Endothelial cell of umbilical vein (primary cell): ENCODE measurements at regions not wholly inside any gene's neighbourhood (a gene's known extent, or its start where the extent isn't known, plus 50 kb on each side); places are given as distances from the start of the nearest gene placed in this dataset.

Experiments
- BruUV-seq: library from RNA; stranded (reverse); fragments of 400-500 nt; replicated peaks from 2 replicates; lab custom pipeline; 2021; lab: Mats Ljungman, UMichigan
- CTCF ChIA-PET: fragments of 300-600, 350-600 bp; sonication (Branson Sonifier 250); formaldehyde crosslinking; loops from one replicate; lab custom pipeline; 2021; ENCODE audit warnings: antibody characterized with exemption, inconsistent platforms; lab: Charles Lee
- POLR2A ChIA-PET: fragments of 300-600, 350-600 bp; sonication (Branson Sonifier 250); formaldehyde crosslinking; loops from one replicate; lab custom pipeline; 2021; ENCODE audit warnings: antibody characterized with exemption, inconsistent platforms; lab: Charles Lee
- DNase-seq: peaks from one replicate; pipeline ENCODE4 v3.0.0-alpha.2; 2011; ENCODE audit warnings: low read depth, low spot score
- FAIRE-seq: peaks from 2 replicates; lab custom pipeline; 2011; peaks lifted over from hg19 to GRCh38; lab: Jason Lieb, UNC
- H2AFZ ChIP-seq: 2 replicates; pipeline ENCODE4 v1.6.0; 2012; ENCODE audit warnings: low read depth, low read length, control low read depth, inconsistent platforms
- H3K27ac ChIP-seq: 2 replicates; pipeline ENCODE4 v1.5.1; 2011; ENCODE audit warnings: low read depth, mild to moderate bottlenecking, control low read depth, low read length, moderate library complexity; ENCODE audit not compliant: insufficient read depth
- H3K27me3 ChIP-seq, 2 experiments: 2 replicates each; pipeline versions ENCODE4 v1.6.0 to v1.6.1; 2011; ENCODE audit warnings: low read length in 2 of 2, mixed read lengths in 1 of 2; ENCODE audit not compliant: control insufficient read depth in 2 of 2, insufficient read depth in 2 of 2
- H3K36me3 ChIP-seq, 2 experiments: 2 replicates in 1 of 2; 3 replicates in 1 of 2; pipeline ENCODE4 v1.5.1; 2011; ENCODE audit warnings: low read length in 2 of 2, mild to moderate bottlenecking in 1 of 2, moderate library complexity in 1 of 2; ENCODE audit not compliant: control insufficient read depth in 2 of 2, insufficient read depth in 2 of 2; ENCODE audit errors: extremely low read depth in 1 of 2
- H3K4me1 ChIP-seq: 3 replicates; pipeline ENCODE4 v1.5.1; 2011; ENCODE audit warnings: mild to moderate bottlenecking, low read length; ENCODE audit not compliant: control insufficient read depth, insufficient read depth; ENCODE audit errors: extremely low read depth
- H3K4me2 ChIP-seq: 2 replicates; pipeline ENCODE4 v1.6.1; 2011; ENCODE audit warnings: low read length, control low read depth, mixed read lengths; ENCODE audit not compliant: insufficient read depth
- H3K4me3 ChIP-seq, 3 experiments: fragments of 200-600 bp in 1 of 3; sonication (generic), shearing (Covaris generic) in 1 of 3; replicated peaks in 1 of 3; 2 replicates each; pipeline ENCODE4 v1.5.1; 2011 to 2016; ENCODE audit warnings: control low read depth in 3 of 3, low read length in 3 of 3, mild to moderate bottlenecking in 2 of 3, inconsistent platforms in 1 of 3, low read depth in 1 of 3, moderate library complexity in 1 of 3; ENCODE audit not compliant: insufficient read depth in 1 of 3
- H3K79me2 ChIP-seq: 2 replicates; pipeline ENCODE4 v1.6.0; 2012; ENCODE audit warnings: low read length, inconsistent platforms; ENCODE audit not compliant: control insufficient read depth, insufficient read depth
- H3K9ac ChIP-seq: replicated peaks from 2 replicates; pipeline ENCODE3; 2011; ENCODE audit warnings: low read length, control low read depth; ENCODE audit not compliant: insufficient read depth; ENCODE audit errors: extremely low read depth
- H3K9me1 ChIP-seq: replicated peaks from 3 replicates; pipeline ENCODE4 v1.6.0; 2011; ENCODE audit warnings: mild to moderate bottlenecking, low read length; ENCODE audit not compliant: control insufficient read depth, insufficient read depth; ENCODE audit errors: extremely low read depth
- H3K9me3 ChIP-seq: replicated peaks from 2 replicates; pipeline ENCODE4 v1.5.1; 2012; ENCODE audit warnings: low read length, inconsistent platforms; ENCODE audit not compliant: control insufficient read depth, insufficient read depth
- H4K20me1 ChIP-seq: replicated peaks from 2 replicates; pipeline ENCODE3; 2011; ENCODE audit warnings: mild to moderate bottlenecking, low read length; ENCODE audit not compliant: control insufficient read depth, insufficient read depth; ENCODE audit errors: extremely low read depth
- EZH2 ChIP-seq: IDR thresholded peaks from 2 replicates; pipeline ENCODE4 v1.6.1; 2012; ENCODE audit warnings: borderline replicate concordance, low read depth, mild to moderate bottlenecking, moderate library complexity, low read length, inconsistent platforms; ENCODE audit not compliant: severe bottlenecking
- FOS ChIP-seq: IDR thresholded peaks from 2 replicates; pipeline ENCODE4 v1.6.1; 2011; ENCODE audit warnings: mild to moderate bottlenecking, low read length, moderate library complexity, borderline replicate concordance; ENCODE audit not compliant: insufficient read depth
- JUN ChIP-seq: IDR thresholded peaks from 2 replicates; pipeline ENCODE4 v1.6.1; 2011; ENCODE audit warnings: borderline replicate concordance, low read depth; ENCODE audit not compliant: insufficient read length, insufficient read depth
- MYC ChIP-seq: IDR thresholded peaks from one replicate; pipeline ENCODE4 v1.6.1; 2011; ENCODE audit warnings: mild to moderate bottlenecking, low read depth, low read length
- POLR2AphosphoS5 ChIP-seq: IDR thresholded peaks from 2 replicates; pipeline ENCODE4 v1.6.1; 2012; ENCODE audit warnings: low read depth, mild to moderate bottlenecking, control low read depth, low read length, moderate library complexity; ENCODE audit not compliant: insufficient read depth
- dilution Hi-C: fragments of 300-500 bp; cut with MboI; formaldehyde crosslinking; loops from one replicate; pipeline ENCODE4 v1.15.0; 2019; ENCODE audit warnings: low sequenced_read_pairs; ENCODE audit not compliant: extremely low pct_ligation_motif_present
- intact Hi-C: fragments of 100-400 bp; cut with micrococcal nuclease; formaldehyde crosslinking; loops from one replicate; pipeline ENCODE4 v1.10.0; 2022
- TF ChIP-seq, protein P1 (sequence below), 2 donors: IDR thresholded peaks; 1 replicate in 1 of 2; 2 replicates in 1 of 2; pipeline ENCODE4 v1.5.1; 2011; ENCODE audit warnings: low read length in 2 of 2, mild to moderate bottlenecking in 2 of 2, moderate library complexity in 2 of 2, control low read depth in 1 of 2, inconsistent platforms in 1 of 2, low read depth in 1 of 2; ENCODE audit not compliant: insufficient read depth in 1 of 2; ENCODE audit errors: extremely low read depth in 1 of 2

GRCh38 chr19:31181535-31181934, 167.7 kb downstream of the TSHZ3 start:
- no peaks in the 10 kb centered on the region for H3K9me3 ChIP-seq
- no peaks in the 10 kb centered on the region for H4K20me1 ChIP-seq
- H3K27me3 ChIP-seq = no peaks in the 10 kb centered on the region
- no peak for DNase-seq
- no peaks in the 10 kb centered on the region for H3K9me1 ChIP-seq
- intact Hi-C loops (no loop called here), dilution Hi-C loops (no loop called here)
- H3K36me3 ChIP-seq = no peaks in the 10 kb centered on the region
- H3K4me1 ChIP-seq = no peaks in the 10 kb centered on the region
- TF ChIP-seq MYC (no peak), JUN (no peak), EZH2 (no peak)
- TF ChIP-seq, protein P1, sequence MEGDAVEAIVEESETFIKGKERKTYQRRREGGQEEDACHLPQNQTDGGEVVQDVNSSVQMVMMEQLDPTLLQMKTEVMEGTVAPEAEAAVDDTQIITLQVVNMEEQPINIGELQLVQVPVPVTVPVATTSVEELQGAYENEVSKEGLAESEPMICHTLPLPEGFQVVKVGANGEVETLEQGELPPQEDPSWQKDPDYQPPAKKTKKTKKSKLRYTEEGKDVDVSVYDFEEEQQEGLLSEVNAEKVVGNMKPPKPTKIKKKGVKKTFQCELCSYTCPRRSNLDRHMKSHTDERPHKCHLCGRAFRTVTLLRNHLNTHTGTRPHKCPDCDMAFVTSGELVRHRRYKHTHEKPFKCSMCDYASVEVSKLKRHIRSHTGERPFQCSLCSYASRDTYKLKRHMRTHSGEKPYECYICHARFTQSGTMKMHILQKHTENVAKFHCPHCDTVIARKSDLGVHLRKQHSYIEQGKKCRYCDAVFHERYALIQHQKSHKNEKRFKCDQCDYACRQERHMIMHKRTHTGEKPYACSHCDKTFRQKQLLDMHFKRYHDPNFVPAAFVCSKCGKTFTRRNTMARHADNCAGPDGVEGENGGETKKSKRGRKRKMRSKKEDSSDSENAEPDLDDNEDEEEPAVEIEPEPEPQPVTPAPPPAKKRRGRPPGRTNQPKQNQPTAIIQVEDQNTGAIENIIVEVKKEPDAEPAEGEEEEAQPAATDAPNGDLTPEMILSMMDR (IDR thresholded peaks at IDR 0.05; ENCODE audit: extremely low read depth in 1 of 2, insufficient read depth in 1 of 2, low read depth in 1 of 2, low read length in 2 of 2) = no peak
- H2AFZ ChIP-seq = no peak overlapping the region
- H3K27ac ChIP-seq = no peak overlapping the region
- no peaks in the 10 kb centered on the region for H3K79me2 ChIP-seq
- no peak overlapping the region for H3K9ac ChIP-seq
- H3K4me3 ChIP-seq = no peak overlapping the region
- H3K4me2 ChIP-seq = no peak overlapping the region
- CTCF ChIA-PET = no interaction called here
- no TSS peak for BruUV-seq
- POLR2A ChIA-PET = no interaction called here
- no peak for FAIRE-seq

DNA sequence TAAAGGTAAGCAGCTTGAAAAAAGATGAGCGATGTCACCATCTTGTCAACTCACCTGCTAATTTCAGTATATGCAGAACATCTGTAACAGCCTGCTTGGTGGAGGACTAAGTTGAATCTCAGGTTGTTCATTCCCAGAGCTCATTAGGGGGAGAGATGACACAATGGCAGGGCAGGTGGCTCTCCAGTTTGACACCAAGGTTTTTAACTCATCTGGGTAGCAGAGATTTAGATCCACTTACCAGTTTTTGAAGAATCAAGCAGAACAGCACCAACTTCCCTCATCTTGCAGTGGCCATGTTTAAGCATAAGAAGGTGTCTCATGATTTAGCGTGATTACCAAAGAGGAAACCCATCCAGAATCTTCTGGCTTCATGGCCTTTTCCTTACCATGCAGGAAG, 168.3 kb downstream of the TSHZ3 start:
- no peak for FAIRE-seq
- dilution Hi-C loops = no loop called here
- CTCF ChIA-PET = no interaction called here

More for the DNA sequence above, 168.3 kb downstream of the TSHZ3 start:
- Histone ChIP-seq H4K20me1 (no peaks in the 10 kb centered on the region), H3K4me1 (no peaks in the 10 kb centered on the region), H3K4me3 (no peak overlapping the region), H3K27ac (no peak overlapping the region), H3K36me3 (no peaks in the 10 kb centered on the region), H3K4me2 (no peak overlapping the region), H3K9me1 (no peaks in the 10 kb centered on the region), H3K27me3 (no peaks in the 10 kb centered on the region), H3K9ac (no peak overlapping the region), H3K79me2 (no peaks in the 10 kb centered on the region), H2AFZ (no peak overlapping the region), H3K9me3 (no peaks in the 10 kb centered on the region)
- BruUV-seq = no TSS peak
- TF ChIP-seq FOS (no peak), POLR2AphosphoS5 (no peak)
- TF ChIP-seq, protein P1 (IDR thresholded peaks at IDR 0.05; ENCODE audit: extremely low read depth in 1 of 2, insufficient read depth in 1 of 2, low read depth in 1 of 2, low read length in 2 of 2) = no peak
- intact Hi-C loops = no loop called here
- DNase-seq = no peak
- POLR2A ChIA-PET = no interaction called here
